Cardiac muscle cell (in vitro differentiated cells and primary cell): ENCODE measurements at regions not wholly inside any gene's neighbourhood (a gene's known extent, or its start where the extent isn't known, plus 50 kb on each side); places are given as distances from the start of the nearest gene placed in this dataset.
A peak's percentile ranks its signal among the peaks of the same experiment; 100 is the strongest.

Experiments used
- DNase-seq, 2 donors: peaks; one replicate each; pipeline versions ENCODE4 v3.0.0 to v3.0.0-alpha.2; 2010 to 2017; ENCODE audit warnings: low read depth in 1 of 2, low spot score in 1 of 2
- H3K27ac ChIP-seq: fragments of 200-600 bp; sonication (generic); 2 replicates; pipeline ENCODE4 v1.5.1; 2016
- H3K27me3 ChIP-seq: fragments of 200-600 bp; sonication (generic); 2 replicates; pipeline ENCODE4 v1.6.0; 2016; ENCODE audit warnings: control low read depth
- H3K36me3 ChIP-seq: fragments of 200-600 bp; sonication (generic); 2 replicates; pipeline ENCODE4 v1.5.1; 2016; ENCODE audit warnings: control low read depth
- H3K4me1 ChIP-seq: fragments of 200-600 bp; sonication (generic); 2 replicates; pipeline ENCODE4 v1.8.1; 2017; ENCODE audit warnings: low read depth, mild to moderate bottlenecking, mixed run types
- H3K4me3 ChIP-seq: fragments of 200-600 bp; sonication (generic); 2 replicates; pipeline ENCODE4 v1.5.1; 2016; ENCODE audit warnings: mild to moderate bottlenecking
- H3K9me3 ChIP-seq: fragments of 200-600 bp; sonication (generic); 2 replicates; pipeline ENCODE4 v1.5.1; 2017; ENCODE audit warnings: low read depth, mild to moderate bottlenecking, control low read depth
- CTCF ChIP-seq: IDR thresholded peaks from 2 replicates; pipeline ENCODE4 v1.5.1; 2012; ENCODE audit warnings: low read depth, mild to moderate bottlenecking, low read length

GRCh38 chr4:111475001-111475400 is 670.3 kb upstream of the FAM241A start:
- Histone ChIP-seq H3K9me3 (no peaks in the 10 kb centered on the region), H3K36me3 (no peaks in the 10 kb centered on the region), H3K27me3 (no peaks in the 10 kb centered on the region), H3K27ac (no peak overlapping the region), H3K4me1 (no peaks in the 10 kb centered on the region), H3K4me3 (no peak overlapping the region)
- DNase-seq: peak; percentile 49 to 63
- TF ChIP-seq CTCF: peak; percentile 48

GRCh38 chr4:111475666-111476065 is 669.6 kb upstream of the FAM241A start:
- no peaks in the 10 kb centered on the region for H3K4me1 ChIP-seq
- no peaks in the 10 kb centered on the region for H3K27me3 ChIP-seq
- no peak overlapping the region for H3K4me3 ChIP-seq
- H3K36me3 ChIP-seq: no peaks in the 10 kb centered on the region
- no peak for TF ChIP-seq CTCF
- H3K9me3 ChIP-seq: no peaks in the 10 kb centered on the region
- no peak for DNase-seq
- no peak overlapping the region for H3K27ac ChIP-seq

GRCh38 chr4:111480510-111480909 is 664.7 kb upstream of the FAM241A start:
- DNase-seq: no peak
- Histone ChIP-seq H3K27me3 (no peaks in the 10 kb centered on the region), H3K4me3 (no peak overlapping the region), H3K4me1 (no peaks in the 10 kb centered on the region), H3K36me3 (no peaks in the 10 kb centered on the region), H3K9me3 (no peaks in the 10 kb centered on the region), H3K27ac (no peak overlapping the region)
- no peak for TF ChIP-seq CTCF

GRCh38 chr4:111483375-111484169 is 661.7 kb upstream of the FAM241A start:
- H3K27me3 ChIP-seq: no peaks in the 10 kb centered on the region
- no peak for DNase-seq
- no peak for TF ChIP-seq CTCF
- H3K4me3 ChIP-seq: no peak overlapping the region
- H3K9me3 ChIP-seq: no peaks in the 10 kb centered on the region
- H3K36me3 ChIP-seq: no peaks in the 10 kb centered on the region
- no peak overlapping the region for H3K27ac ChIP-seq
- H3K4me1 ChIP-seq: no peaks in the 10 kb centered on the region

GRCh38 chr4:111492496-111492895 is 652.8 kb upstream of the FAM241A start:
- Histone ChIP-seq H3K4me1 (no peaks in the 10 kb centered on the region), H3K27me3 (no peaks in the 10 kb centered on the region), H3K36me3 (no peaks in the 10 kb centered on the region), H3K27ac (no peak overlapping the region), H3K4me3 (no peak overlapping the region), H3K9me3 (no peaks in the 10 kb centered on the region)
- DNase-seq: peak in 1 of 2 donors; percentile 6
- TF ChIP-seq CTCF: no peak
